Suppressor macrophage treated with lipopolysaccharide for 4 hours (primary cell): ENCODE measurements at regions not wholly inside any gene's neighbourhood (a gene's known extent, or its start where the extent isn't known, plus 50 kb on each side); places are given as distances from the start of the nearest gene placed in this dataset.
"Not testable (repeated sequence)": the region's sequence is repeated elsewhere in the genome, so short reads cannot be mapped to it uniquely, and the experiment has no call there.

Source experiments
- DNase-seq: peaks from one replicate; pipeline ENCODE4 v3.0.0-alpha.2; 2020

DNA sequence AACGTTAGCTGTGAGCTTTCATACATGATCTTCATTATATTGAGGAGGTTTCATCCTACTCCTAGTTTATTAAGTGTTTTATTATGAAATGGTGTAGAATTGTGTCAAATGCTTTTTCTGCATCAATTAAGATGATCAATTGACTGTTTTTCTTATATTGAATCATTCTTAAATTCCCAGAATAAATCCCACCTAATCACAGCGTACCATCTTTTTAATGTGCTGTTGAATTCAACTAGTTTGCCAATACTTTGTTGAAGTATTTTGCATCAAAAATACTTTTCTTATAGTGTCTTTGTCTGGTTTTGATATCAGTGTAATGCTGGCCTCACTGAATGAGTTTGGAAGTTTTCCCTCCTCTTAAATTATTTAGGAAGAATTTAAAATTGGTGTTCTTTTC is 138.6 kb upstream of the SGCG start:
- DNase-seq, result no peak

DNA sequence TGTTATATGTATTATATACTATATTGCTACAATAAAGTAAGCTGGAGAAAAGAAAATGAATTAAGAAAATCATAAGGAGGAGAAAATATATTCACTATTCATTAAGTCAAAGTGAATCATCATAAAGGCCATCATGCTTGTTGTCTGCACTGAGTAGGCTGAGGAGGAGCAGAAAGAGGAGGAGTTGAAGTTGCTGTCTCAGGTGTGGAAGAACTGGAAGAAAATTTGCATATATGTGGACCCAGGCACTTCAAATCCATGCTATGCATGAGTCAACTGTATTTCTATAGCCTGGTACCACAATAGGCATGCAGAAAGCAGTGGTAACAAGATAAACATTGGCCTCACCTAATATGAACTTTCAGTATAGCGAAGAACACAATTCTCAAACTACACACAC is 135.9 kb upstream of the SGCG start:
- DNase-seq, result no peak

DNA sequence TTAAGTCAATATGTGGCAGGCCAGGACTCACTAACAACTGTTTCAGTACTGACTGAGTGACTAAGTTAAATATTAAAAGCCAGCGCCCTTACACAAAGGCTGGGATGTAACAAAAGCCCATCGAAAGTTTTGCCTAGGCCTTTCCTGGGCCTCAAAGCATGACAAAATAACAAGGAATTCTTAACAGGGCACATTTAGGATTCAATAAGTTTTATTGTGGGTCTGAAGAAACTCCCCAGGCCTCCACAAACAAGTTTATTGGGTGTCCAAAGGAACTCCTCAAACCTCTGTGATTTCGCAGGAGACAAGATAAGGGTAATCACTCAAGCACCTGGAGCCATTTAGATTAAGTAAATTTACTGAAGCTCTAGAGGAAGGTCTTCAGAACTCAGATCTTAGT is 130.7 kb upstream of the SGCG start:
- no peak for DNase-seq

DNA sequence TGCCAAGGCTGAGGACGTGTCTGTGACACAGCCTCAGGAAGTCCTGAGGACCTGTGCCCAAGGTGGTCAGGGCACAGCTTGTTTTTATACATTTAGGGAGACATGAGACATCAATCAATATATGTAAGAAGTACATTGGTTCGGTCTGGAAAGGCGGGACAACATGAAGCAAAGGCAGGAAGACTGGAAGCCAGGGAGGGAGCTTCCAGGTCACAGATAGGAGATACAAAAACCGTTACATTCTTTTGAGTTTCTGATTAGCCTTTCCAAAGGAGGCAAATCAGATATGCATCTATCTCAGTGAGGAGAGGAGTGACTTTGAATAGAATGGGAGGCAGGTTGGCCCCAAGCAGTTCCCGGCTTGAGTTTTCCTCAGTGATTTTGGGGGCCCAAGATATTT is 127.1 kb upstream of the SGCG start:
- DNase-seq, result not testable (repeated sequence)

DNA sequence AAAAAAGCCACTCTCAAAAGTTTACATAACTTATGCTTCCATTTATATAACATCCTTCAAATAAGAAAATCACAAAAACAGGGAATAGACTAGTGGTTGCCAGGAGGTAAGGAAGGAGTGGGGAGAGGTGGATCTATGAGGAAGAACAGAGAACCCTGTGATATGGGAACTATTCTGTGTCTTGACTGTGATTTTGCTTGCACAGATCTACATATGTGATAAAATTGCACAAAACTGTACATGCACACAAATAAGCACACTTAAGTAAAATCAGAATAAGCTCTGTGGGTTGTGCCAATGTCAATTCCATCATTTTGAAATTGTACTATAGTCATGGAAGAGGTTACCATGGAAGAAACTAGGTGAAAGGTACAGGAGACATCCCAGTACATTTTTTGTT is 121.6 kb upstream of the SGCG start:
- no peak for DNase-seq

DNA sequence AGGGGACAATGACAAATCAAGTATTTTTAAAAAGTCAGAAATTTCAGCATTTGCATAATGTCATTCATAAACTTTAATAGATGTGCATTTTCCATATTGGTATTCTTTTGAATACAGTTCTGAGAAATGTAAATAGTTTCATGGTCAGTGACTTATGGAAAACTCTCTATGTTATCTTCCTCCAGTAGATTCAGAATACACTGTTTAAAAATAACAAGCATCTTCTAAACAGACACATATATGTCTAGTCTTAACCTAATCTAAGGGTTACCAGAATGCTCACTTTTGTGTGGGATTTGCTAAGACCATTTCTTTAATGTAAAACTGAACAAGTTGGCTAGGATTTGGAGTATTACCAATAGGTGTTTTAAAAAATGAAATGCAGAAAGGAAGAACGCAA is 119.8 kb upstream of the SGCG start:
- DNase-seq, result no peak

DNA sequence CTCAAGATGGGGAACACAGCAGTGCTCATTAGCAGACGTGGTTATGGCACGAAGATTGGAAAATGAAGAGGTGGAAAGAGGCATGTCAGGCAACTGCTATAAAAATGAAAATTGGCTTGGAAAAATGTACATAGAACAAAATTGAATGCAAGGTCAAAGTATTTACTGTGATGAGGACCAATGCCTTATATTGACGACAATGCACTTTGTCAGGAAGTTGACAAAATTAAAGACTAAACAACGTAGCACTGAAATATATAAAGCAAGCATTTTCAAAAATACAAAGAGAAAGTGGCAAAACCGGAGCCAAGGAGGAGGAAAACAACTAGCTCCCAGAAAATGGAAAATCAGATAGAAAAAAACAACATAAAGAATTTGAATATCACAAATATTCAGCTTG is 113.7 kb upstream of the SGCG start:
- no peak for DNase-seq

DNA sequence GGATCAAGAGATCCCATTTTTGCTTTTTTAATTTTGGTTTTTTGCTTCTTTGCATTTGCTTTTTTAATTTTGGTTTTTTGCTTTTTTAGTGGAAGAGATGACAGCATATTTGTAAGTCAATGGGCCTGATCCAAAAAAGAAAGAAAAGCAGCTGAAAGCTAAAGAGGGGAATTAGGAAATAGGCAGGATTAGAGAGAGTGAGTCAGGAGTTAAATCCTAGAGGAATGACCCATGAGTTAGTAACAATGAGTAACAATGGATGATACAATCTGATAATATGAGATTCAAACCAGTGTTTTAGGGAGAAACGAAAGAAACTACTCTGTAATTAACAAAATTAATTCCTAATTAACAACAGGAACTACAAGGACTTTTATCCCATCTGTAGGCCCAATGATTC is 111.2 kb upstream of the SGCG start:
- no peak for DNase-seq

DNA sequence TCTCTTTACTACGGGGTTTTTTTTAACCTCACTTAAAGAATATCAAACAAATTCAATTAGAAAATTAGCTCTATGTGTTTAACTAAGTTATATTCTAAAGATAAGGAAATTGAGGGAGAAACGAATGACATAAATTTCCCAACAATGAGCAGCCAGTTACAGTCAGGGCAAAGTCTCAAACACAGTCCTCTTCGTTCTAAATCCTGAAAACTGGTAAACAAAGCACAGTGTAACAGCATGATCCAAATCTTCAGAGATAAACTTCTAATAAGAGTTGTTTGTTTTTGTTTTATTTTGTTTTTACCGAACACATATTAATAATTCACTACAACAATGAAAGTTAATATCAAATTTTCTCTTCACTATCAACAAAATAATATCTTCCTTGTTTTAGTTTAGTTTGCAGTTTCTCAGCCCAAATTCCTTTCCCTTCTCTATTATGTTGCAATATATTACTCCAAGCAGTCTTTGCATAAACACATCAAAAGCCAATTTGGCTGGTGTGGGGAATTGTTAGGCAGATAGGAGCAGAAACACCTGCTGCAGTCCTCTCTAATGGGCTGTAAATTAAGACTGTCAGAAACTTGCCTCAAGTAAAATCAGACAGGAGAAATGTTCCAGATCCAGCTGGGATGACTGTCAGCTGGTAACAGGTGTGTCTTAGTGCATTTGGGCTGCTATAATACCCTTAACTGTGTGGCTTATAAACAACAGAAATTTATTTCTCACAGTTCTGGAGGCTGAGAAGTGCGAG is 106.5 kb upstream of the SGCG start:
- no peak for DNase-seq

DNA sequence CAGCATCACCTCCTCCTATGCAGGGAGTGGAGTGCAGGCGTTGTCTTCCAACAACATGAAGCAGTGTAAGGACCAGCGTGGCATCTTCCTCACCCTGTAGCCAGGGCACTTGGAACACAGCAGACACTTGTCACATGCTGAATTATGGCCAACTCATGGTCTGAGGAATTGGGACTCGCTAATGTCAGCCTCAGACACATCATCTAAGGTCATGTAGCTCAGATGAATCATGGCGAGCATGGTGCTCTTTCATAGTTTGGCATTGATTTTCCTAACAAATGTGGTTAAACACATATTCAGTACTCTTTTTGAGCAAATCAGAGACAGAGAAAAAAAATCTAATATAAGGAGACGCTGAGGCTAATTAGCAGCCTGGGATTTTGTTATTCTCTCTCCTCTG is 99.6 kb upstream of the SGCG start:
- no peak for DNase-seq

DNA sequence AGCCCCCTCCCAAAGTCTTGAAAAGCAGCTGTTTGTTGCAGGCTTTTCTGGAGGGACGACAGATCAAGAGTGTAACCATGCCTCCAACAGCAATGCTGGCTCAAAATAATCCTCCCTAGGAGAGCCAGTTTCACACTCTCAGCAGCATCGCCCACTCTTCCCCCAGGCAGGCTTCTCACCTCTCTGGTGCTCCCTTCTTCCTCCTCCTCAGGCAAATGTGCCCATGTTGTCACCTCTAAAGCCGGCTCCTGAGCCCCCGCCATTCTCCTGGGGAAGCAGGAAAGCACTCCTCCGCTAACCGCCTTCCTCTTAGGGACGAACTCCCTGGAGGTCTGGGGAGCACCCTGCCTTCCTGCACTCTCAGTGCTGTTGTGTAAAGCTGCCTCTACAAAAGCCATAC is 98.9 kb upstream of the SGCG start:
- DNase-seq, result no peak

DNA sequence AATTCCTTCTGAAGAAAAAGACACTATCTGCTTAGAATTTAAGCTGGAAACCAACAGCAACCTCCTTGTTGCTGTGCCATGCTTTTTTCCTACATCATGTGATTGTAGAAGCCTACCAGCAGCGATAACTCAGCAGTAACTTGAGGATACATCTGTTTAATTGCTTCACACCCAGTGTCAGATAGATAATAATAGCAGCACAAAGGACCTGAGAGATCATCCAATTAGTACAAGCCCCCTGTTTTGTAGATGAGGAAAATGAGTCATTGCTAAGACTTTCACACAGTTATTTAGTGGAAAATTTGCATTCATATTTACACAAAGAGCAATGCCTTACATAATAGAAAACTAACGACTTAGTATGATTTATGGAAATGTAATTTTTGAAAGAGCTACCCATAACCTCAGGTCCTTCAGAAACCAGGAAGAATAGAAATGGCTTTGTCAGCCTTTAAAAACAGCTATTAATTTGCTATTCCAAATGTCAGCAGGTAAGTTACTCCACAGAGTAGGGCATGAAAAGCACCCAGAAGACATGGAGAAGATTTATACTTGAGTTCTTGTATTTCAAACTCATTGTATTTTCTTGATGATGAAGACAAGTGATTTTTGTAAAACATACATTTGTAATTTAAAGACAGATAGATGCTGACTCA is 93.7 kb upstream of the SGCG start:
- no peak for DNase-seq

DNA sequence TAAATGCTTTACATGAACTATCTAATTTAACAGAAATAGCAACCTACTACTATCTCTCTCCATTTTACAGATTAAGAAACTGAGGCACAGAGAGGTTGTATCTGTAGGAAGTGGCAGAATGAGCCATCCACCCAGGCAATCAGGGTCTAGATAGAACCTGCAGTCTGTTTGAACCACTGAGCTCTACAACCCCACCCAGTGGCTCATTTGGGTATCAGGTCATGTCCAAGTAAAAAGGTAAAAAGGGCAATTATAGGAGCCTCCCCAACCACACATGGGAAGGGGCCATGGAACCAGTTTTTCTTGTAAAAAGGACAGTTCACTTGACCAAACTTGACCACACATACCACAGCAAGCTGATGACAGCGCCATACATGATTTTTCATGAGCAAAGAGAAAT is 92.9 kb upstream of the SGCG start:
- DNase-seq, result peak; percentile 13

DNA sequence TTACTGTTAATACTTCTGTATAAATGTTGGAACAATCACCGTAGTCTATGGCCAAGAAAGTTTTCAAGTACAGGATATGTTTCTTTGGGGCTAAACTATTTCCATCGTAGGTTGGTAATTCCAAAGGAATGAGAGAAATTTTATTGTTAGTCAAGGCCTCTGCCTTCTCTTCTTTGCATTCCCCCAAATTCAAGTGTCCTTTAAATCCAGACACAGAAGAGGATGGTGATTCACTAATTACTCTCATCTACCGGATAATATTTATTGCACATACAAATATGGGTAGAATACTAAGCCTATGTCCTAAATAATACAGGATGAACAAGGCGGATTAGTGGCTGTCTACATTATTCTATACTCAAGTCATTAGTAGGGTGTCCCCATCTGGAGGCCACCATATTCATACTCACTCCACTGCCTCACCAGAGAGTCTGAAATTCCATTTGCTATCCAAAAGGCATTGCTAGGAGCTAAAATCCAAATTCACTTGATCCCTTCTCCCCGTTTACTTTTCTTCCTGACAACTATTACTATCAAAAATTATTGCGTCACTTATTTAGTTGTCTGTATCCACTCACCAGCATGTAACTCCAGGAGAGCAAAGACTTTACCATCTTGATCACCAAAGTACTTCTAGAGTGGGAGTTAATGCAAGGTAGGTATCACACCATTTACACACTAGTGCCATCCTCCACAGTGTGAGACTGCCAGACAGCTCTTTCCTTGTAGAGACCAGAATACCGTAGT is 82.4 kb upstream of the SGCG start:
- DNase-seq, result no peak

DNA sequence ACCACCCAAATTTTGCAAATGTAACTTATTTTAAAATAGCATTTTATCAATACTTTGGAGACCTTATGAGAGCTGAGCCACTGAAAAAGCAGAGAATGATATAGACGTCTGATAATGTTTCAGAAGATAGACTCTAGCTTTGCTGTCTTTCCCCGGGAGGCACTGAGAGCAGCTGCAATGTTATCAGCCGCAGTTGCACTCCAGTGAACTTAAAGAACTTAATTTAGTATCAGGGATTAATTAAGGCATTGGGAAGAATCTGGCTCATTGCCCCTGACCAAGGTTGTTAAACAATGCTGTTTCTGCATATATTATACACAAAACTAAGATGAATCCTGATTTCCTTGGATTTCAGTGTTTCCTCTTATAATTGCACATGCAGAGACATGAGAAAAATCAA is 75.7 kb upstream of the SGCG start:
- no peak for DNase-seq

DNA sequence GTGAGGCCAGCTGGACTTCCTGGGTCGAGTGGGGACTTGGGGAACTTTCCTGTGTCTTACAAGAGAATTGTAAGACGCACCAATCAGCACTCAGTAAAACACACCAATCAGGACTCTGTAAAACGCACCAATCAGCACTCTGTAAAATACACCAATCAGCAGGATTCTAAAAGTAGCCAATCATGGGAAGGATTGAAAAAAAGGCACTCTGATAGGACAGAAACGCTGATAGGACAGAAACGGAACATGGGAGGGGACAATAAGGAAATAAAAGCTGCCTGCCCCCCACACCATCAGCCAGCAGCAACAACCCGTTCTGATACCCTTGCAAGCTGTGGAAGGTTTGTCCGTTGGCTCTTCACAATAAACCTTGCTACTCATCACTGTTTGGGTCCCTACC is 73.1 kb upstream of the SGCG start:
- DNase-seq, result no peak

DNA sequence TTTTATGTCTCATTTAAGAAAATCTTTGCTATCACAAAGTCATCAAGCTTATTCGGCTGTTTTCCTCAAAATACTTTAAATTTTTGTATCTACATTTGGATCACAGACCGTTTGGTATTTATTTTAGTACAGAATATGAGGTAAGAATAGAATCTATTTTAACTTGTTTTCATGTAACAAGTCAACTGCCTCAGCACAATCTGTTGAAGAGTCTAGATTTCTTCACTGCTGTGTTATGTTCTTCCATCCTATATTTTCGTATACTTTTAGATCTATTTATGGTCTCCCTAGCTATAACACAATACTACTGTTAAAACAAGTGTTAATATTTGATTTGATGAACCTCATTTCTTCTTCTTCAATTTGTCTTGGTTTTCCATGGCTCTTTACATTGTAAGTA is 61.6 kb upstream of the SGCG start:
- DNase-seq, result no peak

DNA sequence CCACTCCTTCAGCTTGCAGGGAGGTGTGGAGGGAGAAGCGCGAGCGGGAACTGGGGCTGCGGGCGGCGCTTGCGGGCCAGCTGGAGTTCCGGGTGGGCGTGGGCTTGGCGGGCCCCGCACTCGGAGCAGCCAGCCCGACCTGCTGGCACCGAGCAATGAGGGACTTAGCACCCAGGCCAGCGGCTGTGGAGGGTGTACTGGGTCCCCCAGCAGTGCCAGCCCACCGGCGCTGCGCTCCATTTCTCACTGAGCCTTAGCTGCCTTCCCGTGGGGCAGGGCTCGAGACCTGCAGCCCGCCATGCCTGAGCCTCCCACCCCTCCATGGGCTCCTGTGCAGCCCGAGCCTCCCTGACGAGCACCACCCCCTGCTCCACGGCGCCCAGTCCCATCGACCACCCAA is 53.2 kb upstream of the SGCG start:
- DNase-seq, result not testable (repeated sequence)

DNA sequence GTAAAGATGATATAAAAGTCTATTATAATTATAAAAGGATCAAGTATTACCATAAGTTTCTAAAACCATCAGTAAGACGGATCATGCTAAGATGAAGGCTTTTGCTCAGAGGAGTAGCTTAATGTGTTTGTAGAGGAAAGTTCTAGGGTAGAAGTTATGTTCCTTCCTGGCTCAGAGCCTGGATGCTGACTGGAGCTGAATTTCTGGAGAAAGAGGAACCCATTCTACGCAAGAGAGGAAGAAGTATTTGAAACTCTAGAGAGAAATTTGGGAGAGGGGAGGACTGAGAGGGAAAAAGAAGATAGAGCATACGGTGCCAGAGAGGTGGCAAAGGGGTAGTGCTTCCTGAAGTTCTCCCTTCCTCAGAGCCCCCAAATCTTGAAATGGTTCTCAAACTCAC is 51.4 kb upstream of the SGCG start:
- DNase-seq, result peak; percentile 29
